Gastrocnemius medialis (tissue), 4 donors: ENCODE measurements at regions not wholly inside any gene's neighbourhood (a gene's known extent, or its start where the extent isn't known, plus 50 kb on each side); places are given as distances from the start of the nearest gene placed in this dataset.

Experiments used
- CTCF ChIP-seq, 5 experiments: fragments of 450-650 bp in 3 of 5; fragments of 200-600 bp in 2 of 5; sonication (generic) in 2 of 5; IDR thresholded peaks in 4 of 5; conservative IDR thresholded peaks in 1 of 5; 1 replicate in 4 of 5; 2 replicates in 1 of 5; pipeline ENCODE4 v1.5.1; 2016 to 2019; ENCODE audit warnings: antibody characterized with exemption in 5 of 5, mild to moderate bottlenecking in 3 of 5, moderate library complexity in 3 of 5
- POLR2A ChIP-seq, 2 donors: fragments of 450-650 bp; IDR thresholded peaks; one replicate each; pipeline ENCODE4 v1.6.1; 2017; ENCODE audit warnings: antibody characterized with exemption in 2 of 2, mild to moderate bottlenecking in 2 of 2, moderate library complexity in 2 of 2

- TF ChIP-seq CTCF (IDR thresholded peaks at IDR 0.05 in 4 of 5, conservative IDR thresholded peaks at IDR 0.05 in 1 of 5), result no peak
- no peak for TF ChIP-seq POLR2A (IDR thresholded peaks at IDR 0.05)
Observed at GRCh38 chr9:87076825-87077224, 129.5 kb upstream of the GAS1 start.
